Stimulated activated naive CD8-positive, alpha-beta T cell treated with anti-CD3 and anti-CD28 coated beads, Interleukin-15, Interleukin-2, amounts not matched to agents 100 U/mL and 50 U/mL, for 24 hours (primary cell): ENCODE measurements at regions not wholly inside any gene's neighbourhood (a gene's known extent, or its start where the extent isn't known, plus 50 kb on each side); places are given as distances from the start of the nearest gene placed in this dataset.

Experiments used
- ATAC-seq: fragments of 150-1000 bp; cut with Tn5 transposase; one replicate; pipeline ENCODE4 v1.10.0; 2021
- DNase-seq: peaks from one replicate; pipeline ENCODE4 v3.0.0; 2021

- DNase-seq (no peak), ATAC-seq (no peak)
These were observed 290.0 kb downstream of the HAO1 start for GRCh38 chr20:7650086-7650879.

- DNase-seq: no peak
- no peak for ATAC-seq
These were observed 286.0 kb downstream of the HAO1 start for GRCh38 chr20:7654231-7654630.

- ATAC-seq: no peak
- no peak for DNase-seq
These were observed 283.4 kb downstream of the HAO1 start for GRCh38 chr20:7656687-7657467.

- DNase-seq: no peak
- ATAC-seq: no peak
These were observed 282.7 kb downstream of the HAO1 start for GRCh38 chr20:7657569-7657968.

- no peak for ATAC-seq
These were observed 280.1 kb downstream of the HAO1 start for GRCh38 chr20:7660165-7660564.

GRCh38 chr20:7665376-7665775 lies 274.9 kb downstream of the HAO1 start:
- no peak for ATAC-seq
- no peak for DNase-seq

More at GRCh38 chr20:7660165-7660564, 280.1 kb downstream of the HAO1 start:
- no peak for DNase-seq

GRCh38 chr20:7667194-7667593 lies 273.1 kb downstream of the HAO1 start:
- no peak for DNase-seq
- no peak for ATAC-seq

- no peak for DNase-seq
- no peak for ATAC-seq
These were observed 267.7 kb downstream of the HAO1 start for GRCh38 chr20:7672571-7672970.

- DNase-seq (no peak), ATAC-seq (no peak)
These were observed 266.4 kb downstream of the HAO1 start for GRCh38 chr20:7673841-7674240.

GRCh38 chr20:7682916-7683315 lies 257.3 kb downstream of the HAO1 start:
- DNase-seq (no peak), ATAC-seq (no peak)

GRCh38 chr20:7687065-7687464 lies 253.2 kb downstream of the HAO1 start:
- DNase-seq: no peak
- no peak for ATAC-seq

- DNase-seq (no peak), ATAC-seq (no peak)
These were observed 251.1 kb downstream of the HAO1 start for GRCh38 chr20:7689151-7689550.

GRCh38 chr20:7691647-7692269 lies 248.5 kb downstream of the HAO1 start:
- ATAC-seq (no peak), DNase-seq (no peak)

GRCh38 chr20:7692478-7692877 lies 247.8 kb downstream of the HAO1 start:
- ATAC-seq (no peak), DNase-seq (no peak)

GRCh38 chr20:7693761-7694160 lies 246.5 kb downstream of the HAO1 start:
- DNase-seq: no peak
- ATAC-seq: no peak

GRCh38 chr20:7695051-7695495 lies 245.2 kb downstream of the HAO1 start:
- no peak for DNase-seq
- ATAC-seq: no peak

- no peak for ATAC-seq
- no peak for DNase-seq
These were observed 244.6 kb downstream of the HAO1 start for GRCh38 chr20:7695635-7696034.

- no peak for ATAC-seq
- DNase-seq: no peak
These were observed 243.9 kb downstream of the HAO1 start for GRCh38 chr20:7696311-7696710.

GRCh38 chr20:7702141-7702540 lies 238.1 kb downstream of the HAO1 start:
- DNase-seq (no peak), ATAC-seq (no peak)

GRCh38 chr20:7703551-7703961 lies 236.7 kb downstream of the HAO1 start:
- ATAC-seq (no peak), DNase-seq (no peak)

- no peak for DNase-seq
- no peak for ATAC-seq
These were observed 236.3 kb downstream of the HAO1 start for GRCh38 chr20:7703996-7704395.

GRCh38 chr20:7708112-7708511 lies 232.1 kb downstream of the HAO1 start:
- no peak for DNase-seq
- no peak for ATAC-seq

GRCh38 chr20:7708782-7709181 lies 231.5 kb downstream of the HAO1 start:
- DNase-seq: no peak

More at GRCh38 chr20:7708782-7709181, 231.5 kb downstream of the HAO1 start:
- ATAC-seq: no peak
